Left ventricle myocardium inferior (tissue), 1 donor: ENCODE measurements at regions not wholly inside any gene's neighbourhood (a gene's known extent, or its start where the extent isn't known, plus 50 kb on each side); places are given as distances from the start of the nearest gene placed in this dataset.

Experiments used
- DNase-seq: peaks from one replicate; pipeline ENCODE4 v3.0.0-alpha.2; 2020
- H3K27ac ChIP-seq: fragments of 200-600 bp; replicated peaks from 2 replicates; pipeline ENCODE4 v1.8.0; 2021
- H3K27me3 ChIP-seq: fragments of 200-600 bp; 2 replicates; pipeline ENCODE4 v1.8.0; 2021; ENCODE audit warnings: low read depth
- H3K36me3 ChIP-seq: fragments of 200-600 bp; 2 replicates; pipeline ENCODE4 v1.8.0; 2021
- H3K4me1 ChIP-seq: fragments of 200-600 bp; 2 replicates; pipeline ENCODE4 v1.8.0; 2021
- H3K4me3 ChIP-seq: fragments of 200-600 bp; 2 replicates; pipeline ENCODE4 v1.8.0; 2021; ENCODE audit warnings: mild to moderate bottlenecking, moderate library complexity
- H3K9me3 ChIP-seq: fragments of 200-600 bp; replicated peaks from 2 replicates; pipeline ENCODE4 v1.8.0; 2021
- CTCF ChIP-seq: fragments of 200-600 bp; IDR thresholded peaks from 2 replicates; pipeline ENCODE4 v1.8.0; 2021; ENCODE audit warnings: antibody characterized with exemption, mild to moderate bottlenecking, borderline replicate concordance
- intact Hi-C: fragments of 100-400 bp; cut with micrococcal nuclease; formaldehyde crosslinking; loops from one replicate; pipeline ENCODE4 v1.11.0; 2022
- donor health status: DM: no; HTN: yes; CAD: no; lungs with severe emphysema.

GRCh38 chr10:29210266-29210868 lies 78.5 kb upstream of the LYZL1 start:
- Histone ChIP-seq H3K27me3 (peaks cover 11% of the 10 kb centered on the region), H3K36me3 (no peaks in the 10 kb centered on the region), H3K4me3 (no peak overlapping the region), H3K9me3 (peaks cover 22% of the 10 kb centered on the region), H3K27ac (no peak overlapping the region), H3K4me1 (no peaks in the 10 kb centered on the region)
- DNase-seq, result no peak
- intact Hi-C loops, result no loop called here
- no peak for TF ChIP-seq CTCF

GRCh38 chr10:29212597-29212996 lies 76.3 kb upstream of the LYZL1 start:
- no peak overlapping the region for H3K4me3 ChIP-seq
- intact Hi-C loops, result no loop called here
- no peak overlapping the region for H3K27ac ChIP-seq
- H3K27me3 ChIP-seq, result peaks cover 4% of the 10 kb centered on the region
- TF ChIP-seq CTCF, result no peak
- DNase-seq, result no peak
- peaks cover 22% of the 10 kb centered on the region for H3K9me3 ChIP-seq
- no peaks in the 10 kb centered on the region for H3K4me1 ChIP-seq
- no peaks in the 10 kb centered on the region for H3K36me3 ChIP-seq

- intact Hi-C loops, result no loop called here
- no peaks in the 10 kb centered on the region for H3K4me1 ChIP-seq
- H3K36me3 ChIP-seq, result no peaks in the 10 kb centered on the region
- no peak overlapping the region for H3K4me3 ChIP-seq
- H3K27ac ChIP-seq, result no peak overlapping the region
- no peak for TF ChIP-seq CTCF
- no peak for DNase-seq
- H3K9me3 ChIP-seq, result peaks cover 17% of the 10 kb centered on the region
- H3K27me3 ChIP-seq, result no peaks in the 10 kb centered on the region
Observed at GRCh38 chr10:29214551-29214950, 74.3 kb upstream of the LYZL1 start.

- no peaks in the 10 kb centered on the region for H3K4me1 ChIP-seq
- H3K4me3 ChIP-seq, result no peak overlapping the region
- DNase-seq, result no peak
- TF ChIP-seq CTCF, result no peak
- peaks cover 5% of the 10 kb centered on the region for H3K27me3 ChIP-seq
- H3K9me3 ChIP-seq, result peaks cover 3% of the 10 kb centered on the region
- no peaks in the 10 kb centered on the region for H3K36me3 ChIP-seq
- no peak overlapping the region for H3K27ac ChIP-seq
- intact Hi-C loops, result no loop called here
Observed at GRCh38 chr10:29217292-29217738, 71.6 kb upstream of the LYZL1 start.

GRCh38 chr10:29223326-29223725 lies 65.5 kb upstream of the LYZL1 start:
- H3K4me3 ChIP-seq, result no peak overlapping the region
- TF ChIP-seq CTCF, result no peak
- intact Hi-C loops, result no loop called here

More at GRCh38 chr10:29223326-29223725, 65.5 kb upstream of the LYZL1 start:
- Histone ChIP-seq H3K36me3 (no peaks in the 10 kb centered on the region), H3K27ac (no peak overlapping the region), H3K9me3 (no peaks in the 10 kb centered on the region), H3K4me1 (no peaks in the 10 kb centered on the region), H3K27me3 (peaks cover 16% of the 10 kb centered on the region)
- DNase-seq, result no peak
